Activated gamma-delta T cell treated with Interleukin-2 at 50 U/mL for 16 hours (primary cell): ENCODE measurements at regions not wholly inside any gene's neighbourhood (a gene's known extent, or its start where the extent isn't known, plus 50 kb on each side); places are given as distances from the start of the nearest gene placed in this dataset.
"Not testable (repeated sequence)": the region's sequence is repeated elsewhere in the genome, so short reads cannot be mapped to it uniquely, and the experiment has no call there.

Source experiments
- DNase-seq: peaks from one replicate; pipeline ENCODE4 v3.0.0-alpha.2; 2020

- no peak for DNase-seq
Observed at GRCh38 chr10:7108141-7108540, 302.7 kb downstream of the SFMBT2 start.

- no peak for DNase-seq
Observed at GRCh38 chr10:7107285-7107684, 303.5 kb downstream of the SFMBT2 start.

GRCh38 chr10:7104379-7104778, 306.5 kb downstream of the SFMBT2 start:
- not testable (repeated sequence) for DNase-seq

GRCh38 chr10:7102557-7103349, 308.1 kb downstream of the SFMBT2 start:
- no peak for DNase-seq

- DNase-seq = no peak
Observed at GRCh38 chr10:7102084-7102483, 308.8 kb downstream of the SFMBT2 start.

DNA sequence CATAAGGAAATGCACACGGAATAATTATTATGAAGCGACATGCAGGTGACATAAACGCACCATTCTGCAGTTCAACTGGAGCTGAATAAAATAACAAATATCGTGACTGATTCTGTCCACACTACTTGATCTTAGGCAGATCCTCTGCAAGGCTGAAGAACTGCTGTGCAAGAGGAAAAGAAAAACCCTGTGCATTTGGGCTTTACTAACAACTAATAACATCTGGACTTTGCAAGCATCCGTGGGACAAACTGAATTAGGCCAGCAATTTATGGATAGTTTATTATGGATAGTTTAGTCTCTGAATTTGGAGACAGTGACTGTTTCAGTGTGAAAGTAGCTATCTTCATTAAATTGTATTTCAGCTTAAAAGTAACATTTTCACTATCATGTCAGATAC, 309.4 kb downstream of the SFMBT2 start:
- no peak for DNase-seq

DNA sequence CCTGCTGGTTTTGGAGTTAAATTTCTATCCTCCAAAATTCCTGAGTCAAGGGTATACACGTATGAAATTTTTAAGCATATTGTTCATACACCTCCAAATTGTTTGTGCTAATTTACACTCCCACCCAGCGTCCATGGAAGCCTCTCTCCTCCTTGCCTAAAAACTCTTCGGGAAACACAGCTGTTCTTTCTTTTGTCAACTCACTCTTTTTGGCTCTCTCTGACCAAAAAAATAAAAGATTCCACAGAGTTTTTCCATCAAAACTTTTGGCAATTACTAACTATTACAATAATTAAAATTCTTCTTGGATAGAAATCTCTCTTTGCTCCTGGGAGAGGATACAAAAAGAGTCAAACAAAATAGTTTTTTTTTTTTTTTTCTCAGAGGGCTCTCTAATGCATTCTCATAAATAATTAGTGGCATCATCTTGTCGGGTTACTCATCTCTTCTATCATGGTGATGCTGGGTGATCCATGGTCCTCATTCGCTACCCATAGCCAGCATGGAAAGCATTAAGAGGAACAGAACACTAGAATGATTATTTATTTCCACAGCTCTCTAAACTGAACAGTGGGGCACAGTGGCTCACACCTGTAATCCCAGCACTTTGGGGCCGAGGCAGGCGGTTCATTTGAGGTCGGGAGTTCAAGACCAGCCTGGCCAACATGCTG, 310.7 kb downstream of the SFMBT2 start:
- DNase-seq = no peak

DNA sequence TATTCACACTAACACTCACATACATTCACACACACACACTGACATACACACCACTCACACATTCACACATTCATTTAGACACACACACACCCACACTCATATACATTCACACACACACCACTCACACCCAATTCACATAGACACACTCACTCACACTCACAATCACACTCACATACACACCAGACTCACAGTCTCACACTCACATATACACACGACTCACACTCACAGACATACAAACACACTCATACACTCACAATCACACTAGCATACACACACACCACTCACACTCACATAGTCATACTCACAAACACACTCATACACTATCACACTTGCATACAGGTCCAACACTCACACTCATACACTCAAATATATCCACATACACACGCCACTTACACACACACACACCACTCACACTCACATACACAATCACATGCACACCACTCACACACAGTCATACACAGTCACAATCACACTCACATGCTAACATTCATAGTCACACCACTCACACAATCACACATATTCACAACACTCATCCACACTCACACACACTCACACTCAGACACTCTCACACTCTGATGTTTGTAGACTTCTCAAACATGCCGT, 312.6 kb downstream of the SFMBT2 start:
- DNase-seq = no peak

DNA sequence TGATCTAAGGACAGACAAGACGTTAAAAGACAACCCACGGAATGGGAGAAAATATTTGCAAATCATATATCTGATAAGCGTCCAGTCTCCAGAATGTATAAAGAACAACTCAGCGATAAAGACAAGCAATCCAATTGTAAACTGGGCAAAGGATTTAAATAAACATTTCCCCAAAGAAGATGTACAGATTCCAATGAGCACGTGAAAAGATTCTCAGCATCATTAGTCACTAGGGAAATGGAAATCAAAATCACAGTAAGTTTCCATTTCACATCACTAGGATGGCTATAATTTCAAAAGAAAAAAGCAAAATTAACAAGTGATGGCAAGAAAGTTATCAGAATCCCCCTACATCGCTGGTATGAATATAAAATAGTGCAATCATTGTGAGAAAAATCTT, 316.1 kb downstream of the SFMBT2 start:
- DNase-seq = no peak

- no peak for DNase-seq
Observed at GRCh38 chr10:7093368-7093767, 317.5 kb downstream of the SFMBT2 start.

GRCh38 chr10:7092603-7093002, 318.2 kb downstream of the SFMBT2 start:
- no peak for DNase-seq

DNA sequence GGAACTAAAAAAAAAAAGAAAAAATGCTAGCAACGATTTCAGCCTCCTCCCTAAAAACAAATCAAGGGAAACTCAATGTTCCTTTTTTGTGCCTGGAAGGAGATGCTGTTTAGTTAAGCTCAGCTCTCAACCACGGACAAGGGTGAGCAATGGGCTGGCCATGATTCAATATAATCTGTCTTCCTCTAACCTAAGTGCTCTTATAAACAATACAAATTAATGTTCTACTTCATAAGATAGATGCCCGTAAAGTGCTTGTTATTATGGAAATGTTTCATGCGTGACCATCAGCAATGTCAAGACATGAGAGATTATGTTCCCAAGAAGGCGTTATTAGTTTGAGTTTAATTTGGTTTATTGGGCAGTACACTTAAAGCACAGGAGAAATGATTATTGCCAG, 320.3 kb downstream of the SFMBT2 start:
- no peak for DNase-seq

DNA sequence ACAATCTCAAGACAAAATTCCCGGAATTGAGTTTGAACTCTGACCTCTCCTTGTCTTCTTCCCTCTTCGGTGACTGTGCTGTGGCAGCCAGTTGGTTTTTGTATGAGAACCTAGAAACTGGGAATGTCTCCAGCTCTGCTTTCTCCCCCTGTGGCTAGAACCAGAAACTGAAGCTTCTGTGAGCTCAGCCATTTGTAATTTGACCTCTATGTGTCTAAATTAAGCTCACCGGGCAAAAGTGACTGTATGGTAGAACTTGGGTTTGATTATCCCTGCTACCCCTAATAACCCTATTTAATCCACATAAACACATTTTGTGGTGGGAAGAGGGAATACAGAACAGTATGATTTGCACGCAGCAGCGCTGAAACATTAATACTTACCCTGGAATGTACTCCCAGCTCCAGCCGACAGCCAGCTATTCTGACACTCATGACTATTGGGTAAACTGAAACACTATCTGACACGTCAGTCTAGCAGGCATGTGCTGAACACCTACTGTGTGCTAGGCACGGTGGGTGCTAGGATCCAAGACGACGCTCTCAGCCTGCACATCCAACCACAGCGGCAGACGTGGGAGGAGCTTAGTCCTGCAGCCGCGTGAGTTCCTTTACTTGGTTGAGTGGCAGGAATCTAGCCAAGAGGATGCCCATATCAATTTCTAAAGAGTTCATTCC, 324.8 kb downstream of the SFMBT2 start:
- DNase-seq = no peak

DNA sequence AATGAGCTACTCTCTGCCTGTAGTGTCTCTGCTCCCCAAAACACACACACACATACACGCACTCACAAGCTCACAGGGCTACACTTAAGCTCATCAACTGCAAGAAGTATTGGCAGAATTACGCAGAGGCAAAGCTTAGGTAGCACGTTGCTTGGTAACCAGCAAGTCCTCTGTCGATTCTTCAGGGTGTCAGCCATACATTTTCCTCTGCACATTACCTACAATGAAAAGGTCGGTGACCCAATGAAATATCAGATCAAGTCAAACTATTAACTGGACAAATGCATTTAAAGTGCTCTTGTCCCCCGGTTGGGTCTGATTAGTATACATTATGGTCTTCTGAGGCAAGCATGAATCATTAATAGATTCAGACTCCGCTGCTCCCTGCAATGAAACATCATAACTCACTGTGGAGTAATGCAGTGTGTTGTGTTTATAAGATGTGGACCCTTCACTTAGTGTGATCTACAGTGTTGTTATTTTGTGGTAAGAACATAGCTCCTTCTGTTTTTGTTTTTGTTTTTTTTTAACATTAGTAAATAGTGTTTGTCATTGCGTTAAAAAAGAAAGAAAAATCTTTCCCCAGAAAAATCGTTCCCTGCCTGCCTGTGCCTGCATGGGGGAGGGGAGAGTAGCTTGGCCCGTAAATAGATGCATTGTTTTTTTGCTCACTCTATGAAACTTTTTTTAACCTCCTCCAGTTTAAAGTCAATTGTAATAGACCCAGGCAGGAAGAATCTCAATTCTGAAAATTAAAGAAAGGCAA, 325.5 kb downstream of the SFMBT2 start:
- DNase-seq = no peak

DNA sequence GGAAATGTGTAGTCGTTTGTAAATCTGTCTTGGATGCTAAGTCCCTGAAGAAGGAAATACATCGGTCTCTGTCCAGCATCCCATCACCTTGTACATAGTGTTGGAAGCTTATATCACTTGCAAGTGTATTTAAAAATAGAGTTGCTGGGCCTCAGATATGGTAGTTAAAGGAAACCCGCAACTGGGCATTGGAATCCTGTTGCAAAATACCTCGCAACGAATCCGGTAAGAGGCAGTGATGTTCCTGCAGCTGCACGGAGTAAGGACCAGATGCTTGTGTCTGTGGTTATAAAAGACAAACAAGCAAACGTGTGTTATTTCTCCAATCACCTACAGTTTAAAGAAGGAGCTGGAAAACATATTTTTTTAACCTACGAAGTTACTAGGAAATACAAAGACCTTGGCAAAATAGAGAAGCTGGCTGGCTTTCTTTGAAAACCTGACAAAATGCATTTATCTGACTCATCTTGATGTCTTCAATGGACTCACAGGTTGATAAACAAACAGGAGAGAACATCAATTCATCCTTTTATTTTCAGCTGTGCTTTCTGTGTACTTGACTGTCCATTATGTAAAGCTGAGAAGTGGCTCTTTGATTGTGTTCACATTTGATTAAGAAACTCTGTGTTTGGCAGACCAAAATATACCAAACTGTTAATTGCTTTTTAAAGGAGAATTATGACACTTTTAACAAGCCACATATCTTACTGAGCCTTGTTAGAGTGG, 326.4 kb downstream of the SFMBT2 start:
- no peak for DNase-seq

DNA sequence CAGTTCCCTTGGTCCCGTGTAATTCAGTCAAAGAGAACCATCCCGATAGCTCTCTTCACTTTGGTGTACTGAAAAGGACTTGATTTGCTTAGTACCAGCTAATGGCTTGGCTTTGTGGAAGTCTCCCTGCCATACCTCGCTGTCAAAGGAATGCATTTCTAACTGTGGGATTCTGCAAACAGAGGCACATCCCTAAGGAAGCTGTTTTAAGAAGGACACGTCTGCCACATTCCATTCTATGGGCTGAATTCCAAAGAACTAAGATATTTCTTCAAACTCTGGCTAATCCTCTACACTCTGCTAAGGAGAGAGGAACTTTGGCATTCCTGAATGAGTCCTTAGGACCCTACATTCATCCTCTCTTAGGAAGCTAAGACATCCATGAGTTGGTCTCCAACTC, 327.9 kb downstream of the SFMBT2 start:
- no peak for DNase-seq

- DNase-seq = no peak
Observed at GRCh38 chr10:7077880-7078279, 333.0 kb downstream of the SFMBT2 start.

GRCh38 chr10:7075851-7076250, 335.0 kb downstream of the SFMBT2 start:
- no peak for DNase-seq

DNA sequence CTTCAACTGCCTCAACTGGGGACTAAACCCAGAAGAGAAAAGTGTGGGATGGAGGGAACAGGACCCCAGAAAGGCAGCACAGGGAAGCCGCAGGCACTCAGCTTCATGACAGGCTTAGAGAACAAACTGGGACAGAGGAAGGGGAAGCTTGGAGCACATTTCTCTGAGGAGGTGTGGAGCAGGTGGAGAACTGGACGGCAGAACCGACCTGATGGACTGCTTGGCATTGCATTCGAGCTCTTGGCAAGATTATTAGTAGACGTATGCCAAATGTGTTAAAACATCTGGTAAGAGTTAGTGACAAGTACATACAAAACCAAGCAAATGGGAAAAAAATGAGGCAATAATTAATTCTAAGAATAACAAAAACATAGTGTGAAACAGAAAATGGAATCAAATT, 335.7 kb downstream of the SFMBT2 start:
- no peak for DNase-seq

GRCh38 chr10:7071421-7071820, 339.4 kb downstream of the SFMBT2 start:
- DNase-seq = no peak

DNA sequence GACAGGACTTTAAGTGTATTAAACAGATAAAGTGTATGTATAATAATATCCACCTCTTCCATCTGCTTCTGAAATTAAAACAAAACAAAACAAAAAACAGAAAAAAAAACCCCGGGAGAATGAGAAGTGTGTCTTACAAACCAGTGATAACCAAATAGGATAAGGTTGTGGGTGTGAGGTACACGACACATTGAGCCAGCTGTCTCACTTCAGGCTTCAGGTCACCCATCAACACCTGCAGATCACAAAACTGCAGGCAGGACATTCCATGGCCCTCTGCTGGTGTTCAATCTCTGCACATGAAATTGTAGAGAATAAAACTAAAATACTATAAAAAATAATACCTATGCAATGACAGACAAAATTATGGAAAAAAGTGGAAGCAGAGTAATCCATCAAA, 339.9 kb downstream of the SFMBT2 start:
- no peak for DNase-seq

- DNase-seq = no peak
Observed at GRCh38 chr10:7069706-7070105, 341.1 kb downstream of the SFMBT2 start.
